HG03039 (cell line): ENCODE measurements at regions not wholly inside any gene's neighbourhood (a gene's known extent, or its start where the extent isn't known, plus 50 kb on each side); places are given as distances from the start of the nearest gene placed in this dataset.
A peak's percentile ranks its signal among the peaks of the same experiment; 100 is the strongest.
"Not testable (repeated sequence)": the region's sequence is repeated elsewhere in the genome, so short reads cannot be mapped to it uniquely, and the experiment has no call there.

Experiments
- ATAC-seq: cut with Tn5 transposase; IDR thresholded peaks from one replicate; pipeline ENCODE4 v1.9.1; 2021; ENCODE audit warnings: mild to moderate bottlenecking, moderate library complexity; ENCODE audit not compliant: unreplicated experiment

DNA sequence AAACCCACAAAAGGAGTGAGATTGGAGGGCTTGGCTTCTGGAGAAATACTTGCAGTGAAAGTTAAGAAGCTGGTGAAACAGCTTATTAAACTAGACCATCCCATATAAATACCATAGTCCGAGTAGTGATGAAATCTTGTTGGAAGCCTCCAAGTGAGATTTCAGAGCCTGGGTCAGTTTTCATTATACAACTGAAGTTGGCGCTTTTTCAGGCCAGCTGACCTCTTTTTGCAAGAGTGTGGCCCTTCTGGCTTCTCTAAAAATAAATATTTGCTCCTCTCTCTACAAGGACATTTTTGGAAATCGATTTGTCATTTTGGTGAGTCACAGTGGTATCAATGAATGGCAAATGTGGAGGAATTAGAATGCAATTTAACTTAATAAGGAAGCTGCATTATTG is 51.2 kb upstream of the THRB start:
- ATAC-seq = no peak

DNA sequence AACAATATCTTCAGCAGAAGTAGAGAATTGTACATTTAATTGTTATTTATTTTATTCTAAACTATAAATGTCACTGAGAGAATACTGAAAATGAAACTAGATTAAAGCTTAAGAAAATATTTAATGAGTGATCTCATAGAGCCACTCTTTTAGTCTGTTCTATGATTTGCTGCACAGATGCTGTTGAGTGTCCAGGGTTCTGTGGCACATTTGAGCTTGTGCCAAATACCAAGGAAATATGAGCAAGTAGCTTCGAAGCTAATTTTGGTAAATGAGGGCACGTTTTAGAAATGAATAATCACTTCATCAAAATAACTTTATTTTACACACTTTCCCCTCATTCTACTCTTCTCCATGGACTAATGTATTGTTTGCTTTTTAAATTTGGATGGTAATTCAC is 53.6 kb upstream of the THRB start:
- ATAC-seq = no peak

DNA sequence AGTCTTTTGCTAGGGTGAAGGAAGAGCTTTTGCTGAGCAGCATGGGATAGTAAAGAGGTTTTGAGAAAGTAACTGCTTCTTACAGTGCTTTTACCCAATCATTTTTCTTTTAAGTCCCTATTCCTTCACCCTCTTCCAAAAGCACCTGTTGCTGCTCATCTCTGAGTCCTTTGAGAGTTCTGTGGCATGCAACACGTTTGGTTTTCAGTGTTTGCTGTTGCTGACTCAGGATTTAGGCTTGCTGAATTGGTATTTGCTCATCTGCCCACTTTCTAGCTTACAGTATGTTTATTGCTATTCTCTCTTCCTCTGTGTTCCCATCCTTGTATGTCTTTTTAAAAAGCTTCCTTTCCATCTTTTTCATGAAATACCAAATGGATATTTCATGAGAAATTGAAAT is 55.9 kb upstream of the THRB start:
- no peak for ATAC-seq

DNA sequence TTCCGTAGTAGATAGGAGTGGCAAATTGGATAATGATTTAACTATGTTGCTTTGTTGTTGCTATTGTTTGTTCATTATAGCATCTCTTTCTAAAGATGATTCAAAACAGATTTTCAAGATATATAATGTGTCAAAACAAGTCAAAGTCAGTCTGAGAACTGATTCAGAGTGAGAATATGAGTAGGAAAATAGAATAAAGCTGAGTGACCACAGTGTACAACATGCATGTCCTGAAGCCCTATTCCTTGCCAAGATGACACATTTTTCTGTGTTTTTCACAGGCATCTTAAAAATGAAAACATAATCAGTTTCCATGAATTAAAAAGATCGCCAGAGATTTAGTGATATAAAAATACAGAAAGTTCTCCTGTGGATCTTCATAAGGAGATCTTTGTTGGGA is 57.0 kb upstream of the THRB start:
- ATAC-seq = no peak

DNA sequence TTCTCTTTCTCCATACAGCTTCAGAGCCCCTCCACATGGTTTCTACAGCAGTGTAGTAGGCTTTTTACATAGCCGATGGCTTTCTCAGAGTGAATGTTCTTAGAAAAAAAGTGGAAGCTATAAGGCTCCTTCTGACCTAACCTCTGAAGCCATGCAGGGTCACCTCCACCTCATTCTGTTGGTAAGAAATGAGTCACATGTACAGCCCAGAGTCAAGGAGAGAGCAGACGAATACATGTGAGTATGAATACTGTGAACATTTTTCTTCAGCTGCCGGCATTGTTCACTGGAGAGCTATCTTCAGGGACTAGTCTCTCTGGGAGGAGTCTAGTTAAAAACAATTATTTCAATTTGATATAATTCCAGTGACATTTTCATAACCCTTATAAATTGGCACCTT is 68.2 kb upstream of the THRB start:
- peak; percentile 98 for ATAC-seq

DNA sequence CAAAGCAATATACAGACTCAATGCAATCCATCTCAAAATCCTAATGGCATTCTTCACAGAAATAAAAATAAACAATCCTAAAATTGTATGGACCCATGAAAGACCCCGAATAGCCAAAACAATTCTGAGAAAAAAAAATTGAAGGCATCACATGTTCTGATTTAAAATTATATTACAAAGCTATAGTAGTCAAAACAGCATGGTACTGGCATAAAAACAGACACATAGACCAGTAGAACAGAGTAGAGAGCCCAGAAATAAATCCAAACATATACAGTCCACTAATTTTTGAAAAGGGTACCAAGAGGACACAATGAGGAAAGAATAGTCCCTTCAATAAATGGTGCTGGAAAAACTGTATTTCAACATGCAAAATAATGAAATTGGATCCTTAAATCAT is 70.4 kb upstream of the THRB start:
- no peak for ATAC-seq

DNA sequence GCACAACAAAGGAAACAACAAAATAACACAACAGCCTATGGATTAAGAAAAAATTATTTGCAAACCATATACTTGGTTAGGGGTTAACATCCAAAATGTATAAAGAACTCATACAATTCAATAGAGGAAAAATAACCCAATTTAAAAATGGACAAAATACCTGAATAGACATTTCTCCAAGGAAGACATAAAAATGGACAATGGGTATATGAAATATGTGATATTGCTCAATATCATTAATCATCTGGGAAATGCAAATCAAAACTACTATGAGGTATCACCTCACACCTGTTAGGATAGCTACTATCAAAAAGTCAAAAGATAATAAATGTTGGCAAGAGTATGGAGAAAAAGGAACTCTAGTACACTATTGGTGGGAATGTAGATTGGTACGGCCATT is 71.0 kb upstream of the THRB start:
- ATAC-seq = no peak

DNA sequence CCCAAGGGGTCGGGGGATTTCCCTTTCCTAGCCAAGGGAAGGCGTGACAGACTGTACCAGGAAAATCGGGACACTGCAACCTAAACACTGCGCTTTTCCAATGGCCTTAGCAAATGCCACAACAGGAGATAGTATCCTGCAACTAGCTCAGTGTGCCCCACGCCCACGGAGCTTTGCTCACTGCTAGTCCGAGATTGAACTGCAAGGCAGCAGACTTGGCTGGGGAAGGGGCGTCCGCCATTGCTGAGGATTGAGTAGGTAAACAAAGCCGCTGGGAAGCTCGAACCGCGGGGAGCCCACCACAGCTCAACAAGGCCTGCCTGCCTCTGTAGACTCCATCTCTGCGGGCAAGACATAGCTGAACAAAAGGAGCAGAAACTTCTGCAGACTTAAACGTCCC is 72.3 kb upstream of the THRB start:
- ATAC-seq = no peak

DNA sequence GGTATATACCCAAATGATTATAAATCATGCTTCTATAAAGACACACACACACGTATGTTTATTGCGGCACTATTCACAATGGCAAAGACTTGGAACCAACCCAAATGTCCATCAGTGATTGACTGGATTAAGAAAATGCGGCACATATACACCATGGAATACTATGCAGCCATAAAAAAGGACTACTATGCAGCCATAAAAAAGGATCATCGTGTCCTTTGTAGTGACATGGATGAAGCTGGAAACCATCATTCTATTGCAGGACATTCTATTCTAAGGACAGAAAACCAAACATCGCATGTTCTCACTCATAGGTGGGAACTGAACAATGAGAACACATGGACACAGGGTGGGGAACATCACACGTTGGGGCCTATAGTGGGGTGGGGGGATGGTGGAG is 77.8 kb upstream of the THRB start:
- ATAC-seq = not testable (repeated sequence)

DNA sequence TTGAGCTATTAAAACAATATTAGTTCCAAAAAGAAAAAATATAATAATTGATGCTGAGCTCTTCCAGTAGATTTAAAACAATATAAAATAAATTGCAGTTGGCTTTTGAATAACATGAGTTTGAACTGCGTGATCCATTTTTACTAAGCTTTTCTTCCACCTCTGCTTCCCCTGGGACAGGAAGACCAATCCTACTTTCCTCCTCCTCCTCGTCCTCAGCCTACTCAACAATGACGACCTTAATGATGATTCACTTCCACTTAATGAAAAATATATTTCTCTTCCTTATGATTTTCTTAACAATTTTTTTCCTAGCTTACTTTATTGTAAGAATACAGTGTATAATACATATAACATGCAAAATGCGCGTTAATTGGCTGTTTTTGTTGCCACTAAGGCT is 78.9 kb upstream of the THRB start:
- no peak for ATAC-seq

DNA sequence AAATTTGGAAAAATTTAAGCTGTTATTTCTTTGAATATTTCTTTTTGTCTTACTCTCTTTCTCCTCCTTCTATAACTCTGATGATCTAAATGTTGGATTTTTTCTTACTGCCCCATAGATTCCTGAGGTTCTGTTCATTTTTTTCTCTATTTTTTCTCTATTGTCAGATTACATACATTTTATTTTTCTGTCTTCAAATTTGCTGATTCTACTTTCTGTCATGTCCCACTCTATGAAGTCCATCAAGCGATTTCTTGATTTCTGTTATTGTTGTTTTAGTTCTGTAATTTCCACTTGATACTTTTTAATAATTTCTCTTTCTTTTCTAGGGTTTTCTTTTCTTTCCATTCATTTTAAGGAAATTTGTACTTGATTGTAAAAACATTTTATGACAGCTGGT is 83.7 kb upstream of the THRB start:
- ATAC-seq = no peak

DNA sequence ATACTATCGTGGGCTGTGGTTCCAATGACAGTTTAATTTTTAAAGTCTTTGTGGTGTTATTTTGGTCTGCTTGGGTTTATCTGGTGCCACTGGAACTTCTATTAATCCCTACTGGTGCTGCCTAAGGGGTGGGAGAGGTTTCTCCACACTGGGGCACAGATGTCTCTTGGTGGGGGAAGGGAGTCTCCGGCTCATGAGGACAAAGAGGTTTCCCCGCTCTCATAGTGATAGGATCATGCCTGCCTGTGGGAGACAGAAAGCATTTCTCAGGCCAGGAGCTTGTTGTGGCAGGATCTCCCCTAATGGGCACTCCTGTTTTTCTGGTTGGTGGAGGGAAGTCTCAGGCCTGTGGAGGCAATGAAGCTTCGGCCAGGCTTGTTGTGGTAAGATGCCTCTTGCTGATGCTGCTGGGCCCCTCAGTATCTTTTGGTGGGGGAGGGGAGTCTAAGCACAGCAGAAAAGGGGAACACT is 84.3 kb upstream of the THRB start:
- no peak for ATAC-seq

DNA sequence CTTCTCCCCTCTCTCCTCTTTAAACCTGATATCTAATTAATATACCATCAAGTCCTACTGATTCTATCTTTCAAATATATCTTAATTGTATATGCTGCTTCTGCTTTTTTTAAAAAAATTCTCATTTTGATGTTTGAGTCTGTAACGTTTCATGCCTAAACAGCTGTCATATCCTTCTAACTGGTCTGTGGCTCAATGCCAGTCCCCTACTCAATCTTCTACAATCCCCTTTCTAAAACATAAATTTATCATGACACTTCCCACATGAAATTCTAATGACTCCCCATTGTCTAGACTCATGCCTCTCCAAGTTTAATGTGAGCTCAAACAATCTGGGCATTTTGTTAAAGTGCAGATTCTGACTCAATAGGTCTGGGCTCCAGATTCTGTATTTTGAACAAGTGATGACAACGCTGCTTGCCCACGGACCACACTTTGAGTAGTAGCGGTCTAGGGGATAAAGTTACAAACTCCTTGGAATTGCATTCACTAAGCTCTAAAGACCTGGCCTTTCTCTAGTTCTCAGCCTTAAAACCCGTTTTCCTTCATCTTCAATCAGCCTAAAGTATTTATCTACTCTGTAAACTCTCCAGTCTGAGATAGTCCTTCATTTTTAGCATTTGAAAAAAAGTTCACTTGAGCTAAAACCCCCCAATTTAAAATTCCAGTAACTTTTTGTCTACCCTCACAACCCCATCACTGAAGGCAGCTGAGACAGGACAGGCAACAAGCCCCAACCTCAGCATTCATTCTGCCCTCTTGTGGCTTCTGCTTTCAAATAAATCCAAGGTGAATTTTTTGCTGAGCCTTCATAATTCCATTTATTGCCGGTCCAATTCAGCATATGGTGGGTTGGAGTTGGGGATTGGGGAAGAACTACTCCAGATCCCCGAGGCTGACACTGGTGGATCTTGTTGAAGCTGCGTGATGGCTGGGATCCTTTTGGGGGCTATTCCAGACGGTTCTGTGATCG is 88.1 kb upstream of the THRB start:
- no peak for ATAC-seq

DNA sequence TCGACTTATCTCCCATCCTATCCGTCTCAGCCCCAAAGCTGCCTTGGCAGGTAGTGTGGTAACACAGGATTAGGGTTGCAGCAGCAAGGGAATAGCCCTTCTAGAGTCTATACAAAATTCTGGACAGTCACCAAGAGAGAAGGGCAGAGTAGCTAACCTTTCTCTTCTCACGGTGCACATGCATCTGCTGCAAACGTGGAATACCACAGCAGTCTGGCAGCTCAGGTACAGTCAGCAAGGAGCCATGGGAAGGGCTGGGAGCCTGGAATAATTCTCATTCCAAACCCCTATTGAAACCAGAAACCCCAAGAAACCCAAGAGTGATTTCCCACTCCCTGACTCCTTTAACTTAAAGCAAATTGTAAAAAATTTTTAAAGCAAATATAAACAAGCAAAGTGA is 92.3 kb upstream of the THRB start:
- ATAC-seq = no peak

DNA sequence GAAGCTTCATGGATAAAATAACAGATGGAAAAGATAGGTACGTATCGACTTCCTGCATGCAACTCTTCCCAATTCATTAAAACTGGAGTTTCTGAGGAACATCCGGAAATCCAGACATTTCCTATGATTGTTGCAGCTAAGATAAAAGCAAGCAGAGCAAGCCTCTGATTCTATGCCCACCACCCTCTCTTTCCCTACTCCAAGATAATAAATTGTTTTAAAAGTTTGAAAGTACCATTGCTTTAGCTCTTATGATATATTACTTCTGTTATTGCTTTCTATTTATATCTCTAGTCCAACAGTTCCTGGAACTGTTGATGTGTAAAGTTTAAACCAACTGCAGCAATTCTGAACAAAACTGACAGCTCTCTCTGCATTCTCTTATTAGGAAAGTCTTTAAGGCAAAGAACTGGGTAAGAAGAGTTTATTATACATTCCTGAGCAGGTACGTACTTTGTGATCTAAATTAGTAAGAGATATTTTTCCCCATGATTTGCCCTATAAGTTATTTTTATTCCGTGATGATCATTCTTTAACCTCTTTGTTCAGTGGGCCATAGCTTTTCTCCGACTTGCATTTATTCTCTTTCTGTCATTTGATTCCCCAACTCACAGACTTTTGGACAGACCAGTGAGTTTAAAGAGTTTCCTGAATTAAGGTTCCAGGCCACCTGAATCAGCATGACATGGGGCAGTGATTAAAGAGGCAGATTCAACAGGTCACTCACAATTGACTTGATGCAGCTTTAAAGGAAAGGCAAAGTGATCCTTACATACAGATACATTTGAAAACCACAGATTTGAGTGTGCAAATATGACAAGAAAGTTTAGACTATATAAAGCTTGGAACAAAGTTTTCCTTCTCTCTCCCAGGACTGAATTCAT is 94.2 kb upstream of the THRB start:
- ATAC-seq = no peak

DNA sequence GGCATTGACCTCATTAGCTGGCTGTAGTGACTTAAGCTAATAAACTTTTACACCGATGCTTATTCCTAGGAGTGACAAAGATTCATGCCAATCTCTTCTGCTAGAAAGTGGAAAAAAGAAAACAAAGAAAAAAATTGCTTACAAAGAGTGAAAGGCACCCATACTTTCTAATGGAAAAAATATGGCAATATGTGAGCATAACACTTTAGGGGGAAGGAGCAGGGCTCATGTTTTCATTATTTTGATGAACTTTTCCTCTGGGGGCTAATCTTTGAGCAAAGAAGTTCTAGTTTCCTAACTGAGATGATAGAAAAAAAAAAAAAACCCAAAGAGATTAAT is 94.8 kb upstream of the THRB start:
- no peak for ATAC-seq

DNA sequence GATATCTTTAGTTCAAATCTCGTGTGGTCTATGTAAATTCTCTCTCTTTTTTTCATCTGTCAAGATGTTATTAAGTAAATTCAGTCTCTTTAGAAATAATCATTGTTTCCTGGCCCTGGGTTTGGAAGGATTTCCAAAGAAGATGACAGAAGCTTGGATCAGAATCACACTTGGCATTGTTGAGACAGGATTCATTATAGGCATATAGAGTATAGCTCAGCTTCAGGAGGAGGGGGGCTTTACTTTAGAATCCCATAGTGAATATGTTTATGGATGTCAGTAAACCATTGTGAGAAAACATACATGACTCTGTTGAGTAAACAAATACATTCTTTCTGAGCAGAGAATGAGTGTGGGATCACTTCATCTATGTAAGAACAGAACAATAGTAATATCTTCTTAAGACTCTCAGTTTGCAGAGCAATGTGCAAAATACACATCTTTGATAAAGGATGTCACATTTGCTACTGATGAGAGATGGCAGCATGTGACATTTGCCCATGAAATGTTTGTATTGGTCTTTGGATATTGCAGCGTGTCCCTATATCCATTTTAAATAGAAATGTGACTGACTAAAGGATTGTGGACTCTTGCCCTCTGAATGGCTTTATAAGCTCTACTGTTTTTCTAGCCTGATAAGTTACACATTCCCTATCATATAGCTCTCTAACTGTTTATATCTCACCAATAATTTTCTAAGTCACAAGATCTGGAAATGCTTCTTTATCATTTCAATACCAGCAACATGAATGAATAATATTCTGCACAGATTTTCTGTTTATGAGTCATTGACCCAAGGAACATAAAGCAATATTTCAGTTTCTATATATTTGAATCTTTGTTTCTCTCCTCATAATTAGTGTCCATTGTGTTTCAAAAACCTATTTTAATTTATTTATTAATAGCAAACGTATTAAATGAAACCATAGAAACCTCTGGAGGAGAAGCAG is 95.6 kb upstream of the THRB start:
- ATAC-seq = no peak

DNA sequence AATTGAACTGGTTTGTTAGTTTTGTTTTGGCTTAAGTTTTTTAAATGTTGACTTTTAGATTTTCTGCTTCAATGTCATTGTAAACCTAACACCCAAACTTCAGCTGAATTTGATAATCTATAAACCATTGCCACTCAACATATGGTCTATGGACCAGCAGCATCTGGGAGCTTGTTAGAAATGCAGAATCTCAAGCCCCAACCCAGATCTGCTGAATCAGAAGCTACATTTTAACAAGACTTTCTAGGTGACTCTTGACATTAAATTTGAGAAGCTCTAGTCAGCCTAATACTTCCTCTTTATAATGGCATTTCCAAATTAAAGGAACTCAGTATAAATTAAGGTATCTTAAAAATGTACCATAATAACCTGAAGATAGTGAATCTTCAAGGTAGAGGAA is 96.5 kb upstream of the THRB start:
- ATAC-seq = no peak

DNA sequence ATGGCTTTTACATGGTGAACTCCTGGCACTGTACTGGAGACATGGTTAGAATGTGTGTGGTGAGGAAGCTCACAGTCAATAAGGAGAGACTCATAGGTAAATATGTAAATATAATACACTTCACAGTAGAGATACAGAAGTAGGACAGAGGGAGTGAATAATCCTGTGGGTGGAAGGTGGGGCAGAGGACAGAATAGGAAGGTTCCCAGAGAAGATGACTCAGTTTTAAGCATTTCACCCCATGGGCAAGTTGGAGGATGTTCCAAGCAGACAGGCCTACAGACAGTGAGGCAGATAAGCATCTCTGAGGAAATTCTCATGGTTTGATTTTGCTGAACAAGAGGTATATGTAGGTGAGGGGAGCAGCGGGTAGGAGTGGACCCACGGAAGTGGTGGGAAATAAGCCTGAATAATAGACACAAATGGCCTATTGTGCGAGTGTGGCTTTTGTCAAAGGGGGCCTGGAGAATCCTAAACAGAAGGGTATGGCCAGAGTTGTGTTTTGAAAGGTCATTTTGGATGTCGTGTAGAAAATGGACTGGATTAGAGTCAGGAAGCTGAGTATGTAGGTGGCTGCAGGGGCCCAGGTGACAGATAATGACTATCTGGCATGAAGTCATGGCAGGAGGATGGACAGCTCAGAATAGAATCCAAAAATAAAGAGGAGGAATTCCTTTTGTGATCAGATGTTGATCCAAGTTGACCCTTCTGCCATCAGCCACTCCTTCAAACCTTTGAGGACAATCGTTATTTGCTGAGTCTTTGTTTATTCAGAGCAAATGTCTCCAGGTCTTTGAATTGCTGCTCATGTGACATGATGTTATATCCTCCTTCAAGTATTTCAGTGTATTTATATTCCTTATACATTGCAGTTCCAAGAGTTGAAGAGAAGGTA is 97.3 kb upstream of the THRB start:
- ATAC-seq = no peak

DNA sequence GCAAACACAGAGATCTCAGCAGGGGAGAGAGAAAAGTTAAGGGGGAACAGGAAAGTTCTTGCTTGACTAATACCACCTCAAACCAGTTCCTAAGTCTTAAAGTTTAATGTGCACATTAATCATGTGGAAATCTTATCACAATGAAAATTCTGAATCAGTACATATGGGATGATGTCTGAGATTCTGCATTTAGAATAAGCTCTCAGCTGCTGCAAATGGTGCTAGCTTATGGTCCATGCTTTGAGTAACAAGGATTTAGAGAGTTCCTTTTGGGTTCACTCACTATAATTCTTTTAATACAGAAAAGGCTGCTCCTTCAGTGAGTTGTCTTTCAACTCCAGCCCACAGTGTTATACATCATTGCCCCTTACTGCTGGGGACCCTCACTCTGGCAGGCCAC is 99.5 kb upstream of the THRB start:
- no peak for ATAC-seq
